ENCODE measurements at regions not wholly inside any gene's neighbourhood (a gene's known extent, or its start where the extent isn't known, plus 50 kb on each side); places are given as distances from the start of the nearest gene placed in this dataset.

GRCh38 chr10:84837041-84837812 is 508.8 kb downstream of the CCSER2 start:
- Histone ChIP-seq H3K27ac (ENCODE audit: extremely low read depth, low read depth, low read length) (no peak overlapping the region), H3K4me3 (ENCODE audit: low read depth, low read length) (no peak overlapping the region), H3K36me3 (ENCODE audit: control insufficient read depth in 2 of 2, insufficient read depth in 1 of 2, low read length in 2 of 2) (no peaks in the 10 kb centered on the region), H3K4me1 (ENCODE audit: control insufficient read depth, insufficient read depth, low read length) (no peaks in the 10 kb centered on the region), H3K9me3 (ENCODE audit: control insufficient read depth, insufficient read depth, low read depth, low read length) (no peaks in the 10 kb centered on the region)
- ChIA-PET POLR2A (no interaction called here), CTCF (interaction anchor here (0.6 kb wide), 1 partner anchor 493 kb away, joined by 4 read pairs; no protein-coding TSS in a partner anchor)
- TF ChIP-seq ZNF521 (tag by site-specific recombination; IDR thresholded peaks at IDR 0.05) (no peak), ZNF302 (tag by site-specific recombination; IDR thresholded peaks at IDR 0.05; ENCODE audit: low read depth) (no peak), SCRT1 (tag by site-specific recombination; IDR thresholded peaks at IDR 0.05; ENCODE audit: borderline replicate concordance) (no peak), ZNF391 (tag by site-specific recombination; IDR thresholded peaks at IDR 0.05; ENCODE audit: borderline replicate concordance, low read depth) (no peak), ZNF777 (tag by site-specific recombination; IDR thresholded peaks at IDR 0.05; ENCODE audit: borderline replicate concordance) (no peak), ZNF792 (tag by site-specific recombination; IDR thresholded peaks at IDR 0.05) (no peak), ZNF239 (tag by site-specific recombination; IDR thresholded peaks at IDR 0.05) (no peak), ZNF146 (tag by site-specific recombination; IDR thresholded peaks at IDR 0.05) (no peak), ZBTB7A (tag by site-specific recombination; IDR thresholded peaks at IDR 0.05; ENCODE audit: low read depth) (no peak), SP2 (tag by site-specific recombination; IDR thresholded peaks at IDR 0.05) (no peak)
- TF ChIP-seq, protein P1, sequence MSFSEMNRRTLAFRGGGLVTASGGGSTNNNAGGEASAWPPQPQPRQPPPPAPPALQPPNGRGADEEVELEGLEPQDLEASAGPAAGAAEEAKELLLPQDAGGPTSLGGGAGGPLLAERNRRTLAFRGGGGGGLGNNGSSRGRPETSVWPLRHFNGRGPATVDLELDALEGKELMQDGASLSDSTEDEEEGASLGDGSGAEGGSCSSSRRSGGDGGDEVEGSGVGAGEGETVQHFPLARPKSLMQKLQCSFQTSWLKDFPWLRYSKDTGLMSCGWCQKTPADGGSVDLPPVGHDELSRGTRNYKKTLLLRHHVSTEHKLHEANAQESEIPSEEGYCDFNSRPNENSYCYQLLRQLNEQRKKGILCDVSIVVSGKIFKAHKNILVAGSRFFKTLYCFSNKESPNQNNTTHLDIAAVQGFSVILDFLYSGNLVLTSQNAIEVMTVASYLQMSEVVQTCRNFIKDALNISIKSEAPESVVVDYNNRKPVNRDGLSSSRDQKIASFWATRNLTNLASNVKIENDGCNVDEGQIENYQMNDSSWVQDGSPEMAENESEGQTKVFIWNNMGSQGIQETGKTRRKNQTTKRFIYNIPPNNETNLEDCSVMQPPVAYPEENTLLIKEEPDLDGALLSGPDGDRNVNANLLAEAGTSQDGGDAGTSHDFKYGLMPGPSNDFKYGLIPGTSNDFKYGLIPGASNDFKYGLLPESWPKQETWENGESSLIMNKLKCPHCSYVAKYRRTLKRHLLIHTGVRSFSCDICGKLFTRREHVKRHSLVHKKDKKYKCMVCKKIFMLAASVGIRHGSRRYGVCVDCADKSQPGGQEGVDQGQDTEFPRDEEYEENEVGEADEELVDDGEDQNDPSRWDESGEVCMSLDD (tag by site-specific recombination; IDR thresholded peaks at IDR 0.05), result no peak
- TF ChIP-seq, protein P2, sequence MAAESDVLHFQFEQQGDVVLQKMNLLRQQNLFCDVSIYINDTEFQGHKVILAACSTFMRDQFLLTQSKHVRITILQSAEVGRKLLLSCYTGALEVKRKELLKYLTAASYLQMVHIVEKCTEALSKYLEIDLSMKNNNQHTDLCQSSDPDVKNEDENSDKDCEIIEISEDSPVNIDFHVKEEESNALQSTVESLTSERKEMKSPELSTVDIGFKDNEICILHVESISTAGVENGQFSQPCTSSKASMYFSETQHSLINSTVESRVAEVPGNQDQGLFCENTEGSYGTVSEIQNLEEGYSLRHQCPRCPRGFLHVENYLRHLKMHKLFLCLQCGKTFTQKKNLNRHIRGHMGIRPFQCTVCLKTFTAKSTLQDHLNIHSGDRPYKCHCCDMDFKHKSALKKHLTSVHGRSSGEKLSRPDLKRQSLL (tag by site-specific recombination; IDR thresholded peaks at IDR 0.05), result no peak
- TF ChIP-seq, protein P3, sequence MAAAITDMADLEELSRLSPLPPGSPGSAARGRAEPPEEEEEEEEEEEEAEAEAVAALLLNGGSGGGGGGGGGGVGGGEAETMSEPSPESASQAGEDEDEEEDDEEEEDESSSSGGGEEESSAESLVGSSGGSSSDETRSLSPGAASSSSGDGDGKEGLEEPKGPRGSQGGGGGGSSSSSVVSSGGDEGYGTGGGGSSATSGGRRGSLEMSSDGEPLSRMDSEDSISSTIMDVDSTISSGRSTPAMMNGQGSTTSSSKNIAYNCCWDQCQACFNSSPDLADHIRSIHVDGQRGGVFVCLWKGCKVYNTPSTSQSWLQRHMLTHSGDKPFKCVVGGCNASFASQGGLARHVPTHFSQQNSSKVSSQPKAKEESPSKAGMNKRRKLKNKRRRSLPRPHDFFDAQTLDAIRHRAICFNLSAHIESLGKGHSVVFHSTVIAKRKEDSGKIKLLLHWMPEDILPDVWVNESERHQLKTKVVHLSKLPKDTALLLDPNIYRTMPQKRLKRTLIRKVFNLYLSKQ (tag by site-specific recombination; IDR thresholded peaks at IDR 0.05; ENCODE audit: borderline replicate concordance), result no peak

DNA sequence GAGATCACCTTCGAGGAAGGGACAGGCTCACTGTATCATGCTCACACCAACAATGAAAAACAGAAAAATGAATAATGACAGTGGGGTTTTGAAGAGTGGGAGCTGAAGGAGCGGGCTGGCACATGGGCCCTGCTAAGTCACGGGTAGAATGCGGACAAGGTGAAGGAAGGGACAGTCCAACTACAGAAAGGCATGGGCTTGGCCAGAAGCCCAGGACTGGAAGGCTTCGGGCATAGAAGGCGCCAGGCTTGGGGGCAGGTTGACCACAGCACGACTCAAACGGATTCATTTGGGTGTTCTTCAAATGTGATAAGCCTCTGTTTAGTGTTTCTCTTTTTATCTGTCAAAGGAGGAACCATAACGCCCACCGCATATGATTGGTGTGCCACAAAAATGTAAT is 509.5 kb downstream of the CCSER2 start:
- CTCF ChIA-PET, result interaction anchor here (0.6 kb wide), 1 partner anchor 493 kb away, joined by 4 read pairs; no protein-coding TSS in a partner anchor
- POLR2A ChIA-PET, result no interaction called here
- TF ChIP-seq ZNF221 (tag by site-specific recombination; IDR thresholded peaks at IDR 0.05; ENCODE audit: borderline replicate concordance) (no peak), ZFP3 (tag by site-specific recombination; IDR thresholded peaks at IDR 0.05; ENCODE audit: low read depth) (no peak), ZBTB48 (tag by site-specific recombination; IDR thresholded peaks at IDR 0.05) (no peak), ZNF350 (tag by site-specific recombination; IDR thresholded peaks at IDR 0.05) (no peak), ZNF670 (tag by site-specific recombination; IDR thresholded peaks at IDR 0.05; ENCODE audit: low read depth) (no peak), RBAK (tag by site-specific recombination; IDR thresholded peaks at IDR 0.05) (no peak), ZNF19 (tag by site-specific recombination; IDR thresholded peaks at IDR 0.05; ENCODE audit: low read depth) (no peak), KLF9 (tag by site-specific recombination; IDR thresholded peaks at IDR 0.05; ENCODE audit: low read depth) (no peak)
- TF ChIP-seq, protein P4, sequence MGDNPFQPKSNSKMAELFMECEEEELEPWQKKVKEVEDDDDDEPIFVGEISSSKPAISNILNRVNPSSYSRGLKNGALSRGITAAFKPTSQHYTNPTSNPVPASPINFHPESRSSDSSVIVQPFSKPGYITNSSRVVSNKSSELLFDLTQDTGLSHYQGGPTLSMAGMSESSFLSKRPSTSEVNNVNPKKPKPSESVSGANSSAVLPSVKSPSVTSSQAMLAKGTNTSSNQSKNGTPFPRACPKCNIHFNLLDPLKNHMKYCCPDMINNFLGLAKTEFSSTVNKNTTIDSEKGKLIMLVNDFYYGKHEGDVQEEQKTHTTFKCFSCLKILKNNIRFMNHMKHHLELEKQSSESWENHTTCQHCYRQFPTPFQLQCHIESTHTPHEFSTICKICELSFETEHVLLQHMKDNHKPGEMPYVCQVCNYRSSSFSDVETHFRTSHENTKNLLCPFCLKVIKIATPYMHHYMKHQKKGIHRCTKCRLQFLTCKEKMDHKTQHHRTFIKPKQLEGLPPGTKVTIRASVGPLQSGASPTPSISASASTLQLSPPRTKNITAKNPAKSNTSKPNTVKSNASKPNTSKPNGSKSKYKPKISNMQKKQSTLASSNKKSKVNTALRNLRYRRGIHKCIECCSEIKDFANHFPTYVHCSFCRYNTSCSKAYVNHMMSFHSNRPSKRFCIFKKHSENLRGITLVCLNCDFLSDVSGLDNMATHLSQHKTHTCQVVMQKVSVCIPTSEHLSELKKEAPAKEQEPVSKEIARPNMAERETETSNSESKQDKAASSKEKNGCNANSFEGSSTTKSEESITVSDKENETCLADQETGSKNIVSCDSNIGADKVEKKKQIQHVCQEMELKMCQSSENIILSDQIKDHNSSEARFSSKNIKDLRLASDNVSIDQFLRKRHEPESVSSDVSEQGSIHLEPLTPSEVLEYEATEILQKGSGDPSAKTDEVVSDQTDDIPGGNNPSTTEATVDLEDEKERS (tag by site-specific recombination; IDR thresholded peaks at IDR 0.05), result no peak
- TF ChIP-seq, protein P5, sequence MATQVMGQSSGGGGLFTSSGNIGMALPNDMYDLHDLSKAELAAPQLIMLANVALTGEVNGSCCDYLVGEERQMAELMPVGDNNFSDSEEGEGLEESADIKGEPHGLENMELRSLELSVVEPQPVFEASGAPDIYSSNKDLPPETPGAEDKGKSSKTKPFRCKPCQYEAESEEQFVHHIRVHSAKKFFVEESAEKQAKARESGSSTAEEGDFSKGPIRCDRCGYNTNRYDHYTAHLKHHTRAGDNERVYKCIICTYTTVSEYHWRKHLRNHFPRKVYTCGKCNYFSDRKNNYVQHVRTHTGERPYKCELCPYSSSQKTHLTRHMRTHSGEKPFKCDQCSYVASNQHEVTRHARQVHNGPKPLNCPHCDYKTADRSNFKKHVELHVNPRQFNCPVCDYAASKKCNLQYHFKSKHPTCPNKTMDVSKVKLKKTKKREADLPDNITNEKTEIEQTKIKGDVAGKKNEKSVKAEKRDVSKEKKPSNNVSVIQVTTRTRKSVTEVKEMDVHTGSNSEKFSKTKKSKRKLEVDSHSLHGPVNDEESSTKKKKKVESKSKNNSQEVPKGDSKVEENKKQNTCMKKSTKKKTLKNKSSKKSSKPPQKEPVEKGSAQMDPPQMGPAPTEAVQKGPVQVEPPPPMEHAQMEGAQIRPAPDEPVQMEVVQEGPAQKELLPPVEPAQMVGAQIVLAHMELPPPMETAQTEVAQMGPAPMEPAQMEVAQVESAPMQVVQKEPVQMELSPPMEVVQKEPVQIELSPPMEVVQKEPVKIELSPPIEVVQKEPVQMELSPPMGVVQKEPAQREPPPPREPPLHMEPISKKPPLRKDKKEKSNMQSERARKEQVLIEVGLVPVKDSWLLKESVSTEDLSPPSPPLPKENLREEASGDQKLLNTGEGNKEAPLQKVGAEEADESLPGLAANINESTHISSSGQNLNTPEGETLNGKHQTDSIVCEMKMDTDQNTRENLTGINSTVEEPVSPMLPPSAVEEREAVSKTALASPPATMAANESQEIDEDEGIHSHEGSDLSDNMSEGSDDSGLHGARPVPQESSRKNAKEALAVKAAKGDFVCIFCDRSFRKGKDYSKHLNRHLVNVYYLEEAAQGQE (tag by site-specific recombination; IDR thresholded peaks at IDR 0.05), result no peak

More for the DNA sequence above, 509.5 kb downstream of the CCSER2 start:
- no peaks in the 10 kb centered on the region for H3K4me1 ChIP-seq (ENCODE audit: control insufficient read depth, insufficient read depth, low read length)
- no peaks in the 10 kb centered on the region for H3K9me3 ChIP-seq (ENCODE audit: control insufficient read depth, insufficient read depth, low read depth, low read length)
- no peak overlapping the region for H3K27ac ChIP-seq (ENCODE audit: extremely low read depth, low read depth, low read length)
- no peak overlapping the region for H3K4me3 ChIP-seq (ENCODE audit: low read depth, low read length)
- H3K36me3 ChIP-seq (ENCODE audit: control insufficient read depth in 2 of 2, insufficient read depth in 1 of 2, low read length in 2 of 2), result no peaks in the 10 kb centered on the region
